Coronary artery (tissue), 2 donors: ENCODE measurements at regions not wholly inside any gene's neighbourhood (a gene's known extent, or its start where the extent isn't known, plus 50 kb on each side); places are given as distances from the start of the nearest gene placed in this dataset.

ENCODE experiments used
- DNase-seq: peaks from one replicate; pipeline ENCODE4 v3.0.0-alpha.2; 2017; ENCODE audit warnings: low spot score
- H3K27ac ChIP-seq, 2 donors: fragments of 200-600 bp; sonication (generic); one replicate each; pipeline ENCODE4 v1.5.1; 2016 to 2019
- H3K4me3 ChIP-seq: fragments of 200-600 bp; sonication (generic); 2 replicates; pipeline ENCODE4 v1.5.1; 2016; ENCODE audit warnings: mild to moderate bottlenecking, moderate library complexity
- CTCF ChIP-seq: fragments of 200-600 bp; sonication (generic); IDR thresholded peaks from one replicate; pipeline ENCODE4 v1.5.1; 2019; ENCODE audit warnings: antibody characterized with exemption

GRCh38 chr9:130755377-130756007, 61.9 kb downstream of the EXOSC2 start:
- no peak for TF ChIP-seq CTCF
- Histone ChIP-seq H3K4me3 (no peak overlapping the region), H3K27ac (no peak overlapping the region)
- DNase-seq, result no peak

GRCh38 chr9:130756037-130756436, 62.5 kb downstream of the EXOSC2 start:
- Histone ChIP-seq H3K27ac (no peak overlapping the region), H3K4me3 (no peak overlapping the region)
- no peak for TF ChIP-seq CTCF
- no peak for DNase-seq

- no peak overlapping the region for H3K27ac ChIP-seq
- no peak for DNase-seq
- H3K4me3 ChIP-seq, result peak overlapping the region; percentile 17
- TF ChIP-seq CTCF, result no peak
Observed at GRCh38 chr9:130756455-130757152, 63.0 kb downstream of the EXOSC2 start.

GRCh38 chr9:130759738-130760137, 66.2 kb downstream of the EXOSC2 start:
- TF ChIP-seq CTCF, result no peak
- H3K27ac ChIP-seq, result no peak overlapping the region
- DNase-seq, result no peak
- no peak overlapping the region for H3K4me3 ChIP-seq

- DNase-seq, result no peak
- Histone ChIP-seq H3K27ac (no peak overlapping the region), H3K4me3 (no peak overlapping the region)
- TF ChIP-seq CTCF, result no peak
Observed at GRCh38 chr9:130763331-130764171, 70.0 kb downstream of the EXOSC2 start.

GRCh38 chr9:130765137-130766020, 69.7 kb upstream of the ABL1 start:
- Histone ChIP-seq H3K4me3 (no peak overlapping the region), H3K27ac (peak overlapping the region in 1 of 2 donors; percentile 59)
- DNase-seq, result no peak
- TF ChIP-seq CTCF, result no peak
